HEK293T (cell line): ENCODE measurements at regions not wholly inside any gene's neighbourhood (a gene's known extent, or its start where the extent isn't known, plus 50 kb on each side); places are given as distances from the start of the nearest gene placed in this dataset.

Experiments used
- CTCF ChIA-PET: fragments of 350-600 bp; formaldehyde crosslinking; extraction: SDS; loops from one replicate; lab custom pipeline; 2021; ENCODE audit warnings: antibody characterized with exemption, inconsistent platforms; lab: Yijun Ruan, JAX
- POLR2A ChIA-PET: fragments of 350-600 bp; formaldehyde crosslinking; extraction: SDS; loops from one replicate; lab custom pipeline; 2020; ENCODE audit warnings: antibody characterized with exemption, inconsistent platforms; lab: Yijun Ruan, JAX
- DNase-seq: peaks from one replicate; pipeline ENCODE4 v3.0.0; 2012; ENCODE audit warnings: mixed read lengths; ENCODE audit errors: extremely low spot score
- ARNT ChIP-seq: fragments of 450-650 bp; IDR thresholded peaks from 2 replicates; pipeline ENCODE4 v1.6.1; 2017; ENCODE audit warnings: mild to moderate bottlenecking
- BHLHE40 ChIP-seq: fragments of 450-650 bp; IDR thresholded peaks from 2 replicates; pipeline ENCODE4 v1.6.1; 2016; ENCODE audit warnings: mild to moderate bottlenecking, moderate library complexity, borderline replicate concordance
- CTBP1 ChIP-seq: fragments of 450-650 bp; IDR thresholded peaks from 2 replicates; pipeline ENCODE4 v1.6.1; 2016; ENCODE audit warnings: borderline replicate concordance
- ELF4 ChIP-seq: fragments of 450-650 bp; IDR thresholded peaks from 2 replicates; pipeline ENCODE4 v1.6.1; 2017; ENCODE audit warnings: antibody characterized with exemption
- FOXA1 ChIP-seq: fragments of 450-650 bp; IDR thresholded peaks from 2 replicates; pipeline ENCODE4 v1.6.1; 2016; ENCODE audit warnings: mild to moderate bottlenecking
- FOXK2 ChIP-seq: fragments of 450-650 bp; IDR thresholded peaks from 2 replicates; pipeline ENCODE4 v1.6.1; 2016; ENCODE audit warnings: mild to moderate bottlenecking
- FOXM1 ChIP-seq: fragments of 450-650 bp; IDR thresholded peaks from 2 replicates; pipeline ENCODE4 v1.6.1; 2017; ENCODE audit warnings: mild to moderate bottlenecking, borderline replicate concordance
- HDGF ChIP-seq: fragments of 450-650 bp; IDR thresholded peaks from 2 replicates; pipeline ENCODE4 v1.6.1; 2017; ENCODE audit warnings: antibody characterized with exemption, borderline replicate concordance
- L3MBTL2 ChIP-seq: fragments of 450-650 bp; conservative IDR thresholded peaks from 2 replicates; pipeline ENCODE4 v1.6.1; 2016; ENCODE audit warnings: mild to moderate bottlenecking
- LEF1 ChIP-seq: fragments of 450-650 bp; IDR thresholded peaks from 2 replicates; pipeline ENCODE4 v1.6.1; 2017; ENCODE audit warnings: mild to moderate bottlenecking, borderline replicate concordance
- NFRKB ChIP-seq: fragments of 450-650 bp; IDR thresholded peaks from 2 replicates; pipeline ENCODE4 v1.6.1; 2016; ENCODE audit warnings: mild to moderate bottlenecking, moderate library complexity
- PKNOX1 ChIP-seq: fragments of 450-650 bp; IDR thresholded peaks from 2 replicates; pipeline ENCODE4 v1.6.1; 2016
- SP1 ChIP-seq: fragments of 450-650 bp; IDR thresholded peaks from 2 replicates; pipeline ENCODE4 v1.6.1; 2017
- SUZ12 ChIP-seq: fragments of 450-650 bp; IDR thresholded peaks from 2 replicates; pipeline ENCODE4 v1.6.1; 2016; ENCODE audit warnings: mild to moderate bottlenecking
- TARDBP ChIP-seq: fragments of 450-650 bp; IDR thresholded peaks from 2 replicates; pipeline ENCODE4 v1.6.1; 2016
- ZNF384 ChIP-seq: fragments of 450-650 bp; IDR thresholded peaks from 2 replicates; pipeline ENCODE4 v1.6.1; 2016

GRCh38 chr12:65646127-65646643, 178.1 kb upstream of the HMGA2 start:
- ChIA-PET POLR2A (no interaction called here), CTCF (interaction anchor here (1.8 kb wide), 1 partner anchor 44 kb away, joined by 8 read pairs; no protein-coding TSS in a partner anchor)
- TF ChIP-seq FOXA1 (no peak), ARNT (no peak), FOXK2 (no peak), LEF1 (no peak), FOXM1 (no peak), ELF4 (no peak), SP1 (no peak), NFRKB (no peak), HDGF (no peak), PKNOX1 (no peak), CTBP1 (no peak), L3MBTL2 (no peak)
- DNase-seq: no peak

- ChIA-PET POLR2A (no interaction called here), CTCF (no interaction called here)
- TF ChIP-seq TARDBP: no peak
- no peak for TF ChIP-seq FOXM1
- no peak for TF ChIP-seq PKNOX1
- TF ChIP-seq SP1: no peak
- TF ChIP-seq SUZ12: no peak
- TF ChIP-seq FOXK2: no peak
- no peak for TF ChIP-seq LEF1
- TF ChIP-seq ELF4: no peak
- no peak for TF ChIP-seq CTBP1
- DNase-seq: no peak
Measured at GRCh38 chr12:65647074-65647473, 177.2 kb upstream of the HMGA2 start.

DNA sequence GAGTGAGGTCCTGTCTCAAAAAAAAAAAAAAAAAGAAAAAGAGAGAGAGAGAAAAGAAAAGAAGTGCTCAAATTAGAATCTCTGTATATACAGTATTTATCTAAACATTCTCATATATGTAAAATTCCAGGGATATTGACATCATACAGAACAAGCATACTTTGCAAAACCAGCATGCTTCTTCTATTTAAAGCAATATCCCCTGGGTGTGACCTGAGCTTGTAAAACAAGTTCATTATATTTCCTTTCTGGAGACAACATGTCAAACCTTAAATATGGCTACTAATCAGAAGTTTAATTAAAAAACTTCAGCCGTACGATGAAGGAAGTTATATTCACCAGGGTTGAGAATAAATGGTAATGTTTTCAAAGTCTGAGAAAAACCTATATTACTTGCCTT, 175.8 kb upstream of the HMGA2 start:
- ChIA-PET CTCF (no interaction called here), POLR2A (no interaction called here)
- DNase-seq: no peak
- TF ChIP-seq HDGF (no peak), ZNF384 (no peak), LEF1 (no peak), TARDBP (no peak), SP1 (no peak), L3MBTL2 (no peak), SUZ12 (no peak), FOXM1 (no peak), BHLHE40 (no peak), ELF4 (no peak), NFRKB (no peak), PKNOX1 (no peak), FOXK2 (no peak), ARNT (no peak), FOXA1 (no peak), CTBP1 (no peak)

DNA sequence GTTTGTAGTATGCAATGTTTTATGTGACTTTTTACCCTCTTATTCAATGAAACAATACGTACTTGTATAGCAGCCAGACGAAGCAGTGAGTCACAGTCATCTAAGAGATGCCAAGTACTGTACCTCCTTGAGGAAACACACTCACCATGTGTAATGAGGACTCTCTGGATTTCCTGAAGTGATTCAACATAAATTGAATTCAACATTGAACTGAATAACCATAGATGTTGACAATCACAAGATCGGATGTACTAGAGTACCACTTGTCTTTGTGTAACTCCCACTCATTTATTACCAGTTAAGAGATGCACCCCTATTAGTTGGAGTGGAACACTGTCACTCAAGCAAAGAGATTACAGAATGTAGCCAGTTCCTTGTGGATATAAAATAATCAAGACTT, 175.2 kb upstream of the HMGA2 start:
- TF ChIP-seq ARNT: no peak
- TF ChIP-seq ELF4: no peak
- no peak for TF ChIP-seq SP1
- TF ChIP-seq FOXA1: no peak
- TF ChIP-seq BHLHE40: no peak
- no peak for TF ChIP-seq FOXK2
- no peak for TF ChIP-seq LEF1
- no peak for TF ChIP-seq SUZ12
- TF ChIP-seq FOXM1: no peak
- no peak for TF ChIP-seq CTBP1
- no peak for TF ChIP-seq PKNOX1
- TF ChIP-seq L3MBTL2: no peak
- TF ChIP-seq HDGF: no peak
- CTCF ChIA-PET: no interaction called here
- POLR2A ChIA-PET: no interaction called here
- DNase-seq: no peak

GRCh38 chr12:65651060-65651459, 173.2 kb upstream of the HMGA2 start:
- no peak for DNase-seq
- POLR2A ChIA-PET: no interaction called here
- CTCF ChIA-PET: no interaction called here
- TF ChIP-seq CTBP1: no peak
- no peak for TF ChIP-seq L3MBTL2
- TF ChIP-seq BHLHE40: no peak
- TF ChIP-seq FOXK2: no peak
- TF ChIP-seq HDGF: no peak
- TF ChIP-seq ARNT: no peak

DNA sequence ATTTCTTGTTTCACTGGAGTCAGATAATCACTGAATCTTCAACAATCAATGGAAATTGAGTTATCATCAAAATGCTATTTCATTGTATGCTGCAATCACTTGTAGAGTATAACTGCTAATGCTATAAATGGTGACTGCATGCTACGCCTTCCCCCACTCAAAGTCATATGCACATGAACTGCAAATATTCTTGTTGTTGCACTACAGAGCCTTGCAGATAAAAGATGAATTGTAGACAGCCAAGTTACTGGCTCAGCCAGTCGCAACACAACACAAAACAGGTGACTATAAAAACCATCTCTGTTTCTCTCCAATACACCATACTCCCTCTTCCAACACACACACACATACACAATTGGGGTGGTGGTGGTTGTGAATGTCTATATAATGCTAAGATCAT, 171.0 kb upstream of the HMGA2 start:
- ChIA-PET CTCF (no interaction called here), POLR2A (no interaction called here)
- TF ChIP-seq NFRKB: no peak
- TF ChIP-seq ELF4: no peak
- TF ChIP-seq BHLHE40: no peak
- no peak for TF ChIP-seq SUZ12
- no peak for TF ChIP-seq FOXA1
- no peak for TF ChIP-seq FOXM1
- DNase-seq: no peak
